ENCODE measurements at regions not wholly inside any gene's neighbourhood (a gene's known extent, or its start where the extent isn't known, plus 50 kb on each side); places are given as distances from the start of the nearest gene placed in this dataset.

- no peak for TF ChIP-seq EGR1 (IDR thresholded peaks at IDR 0.05)
- TF ChIP-seq NFIC (IDR thresholded peaks at IDR 0.05): no peak
- TF ChIP-seq, protein P1, sequence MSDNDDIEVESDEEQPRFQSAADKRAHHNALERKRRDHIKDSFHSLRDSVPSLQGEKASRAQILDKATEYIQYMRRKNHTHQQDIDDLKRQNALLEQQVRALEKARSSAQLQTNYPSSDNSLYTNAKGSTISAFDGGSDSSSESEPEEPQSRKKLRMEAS (IDR thresholded peaks at IDR 0.05): no peak
- TF ChIP-seq TEAD4 (IDR thresholded peaks at IDR 0.05): no peak
- TF ChIP-seq CEBPB (IDR thresholded peaks at IDR 0.05): no peak
- TF ChIP-seq EP300 (IDR thresholded peaks at IDR 0.05; ENCODE audit: borderline replicate concordance): no peak
- TF ChIP-seq RAD21 (IDR thresholded peaks at IDR 0.05; ENCODE audit: low read depth): no peak
- no peak for TF ChIP-seq TAF1 (IDR thresholded peaks at IDR 0.05; ENCODE audit: low read depth)
- TF ChIP-seq REST (IDR thresholded peaks at IDR 0.05; ENCODE audit: low read depth): no peak
- no peak for TF ChIP-seq YY1 (IDR thresholded peaks at IDR 0.05; ENCODE audit: low read depth)
- TF ChIP-seq USF1 (IDR thresholded peaks at IDR 0.05): no peak
- no peak for TF ChIP-seq TCF12 (IDR thresholded peaks at IDR 0.05; ENCODE audit: low read depth)
- TF ChIP-seq FOXM1 (IDR thresholded peaks at IDR 0.05; ENCODE audit: borderline replicate concordance, low read depth): no peak
These were observed 149.7 kb upstream of the ARRDC3 start for GRCh38 chr5:91532779-91533178.
